Fibroblast of lung (primary cell): ENCODE measurements at regions not wholly inside any gene's neighbourhood (a gene's known extent, or its start where the extent isn't known, plus 50 kb on each side); places are given as distances from the start of the nearest gene placed in this dataset.

Experiments
- CTCF ChIP-seq, 2 donors: IDR thresholded peaks in 1 of 2; conservative IDR thresholded peaks in 1 of 2; 1 replicate in 1 of 2; 2 replicates in 1 of 2; pipeline ENCODE4 v1.5.1; 2011 to 2012; ENCODE audit warnings: low read length in 2 of 2, control low read depth in 1 of 2, inconsistent platforms in 1 of 2, low read depth in 1 of 2, mild to moderate bottlenecking in 1 of 2
- EZH2 ChIP-seq: IDR thresholded peaks from 2 replicates; pipeline ENCODE4 v1.5.1; 2012; ENCODE audit warnings: low read length, control low read depth, mild to moderate bottlenecking; ENCODE audit errors: missing control alignments

DNA sequence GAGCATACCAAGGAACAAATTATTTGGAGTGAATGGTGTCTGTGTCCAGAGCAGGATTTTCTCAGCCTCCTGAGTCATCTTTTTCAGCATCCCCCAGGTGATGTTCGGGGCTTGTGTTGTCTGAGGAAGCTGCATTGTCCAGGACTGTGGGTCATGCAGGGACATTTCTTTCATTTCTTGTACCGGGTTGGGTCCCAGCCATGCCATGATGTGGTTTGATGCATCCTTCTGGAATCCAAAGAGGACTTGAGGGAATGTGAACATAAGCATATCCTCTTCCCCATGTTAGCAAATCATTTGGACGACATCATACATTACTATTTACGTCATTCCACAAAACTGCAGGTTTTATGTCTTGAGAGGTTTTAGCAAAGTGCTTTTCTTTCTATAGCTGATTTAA, 797.8 kb downstream of the CCDC85A start:
- TF ChIP-seq CTCF (conservative IDR thresholded peaks at IDR 0.05 in 1 of 2, IDR thresholded peaks at IDR 0.05 in 1 of 2; ENCODE audit: low read depth in 1 of 2, low read length in 2 of 2) (no peak), EZH2 (no peak)
